ENCODE measurements at regions not wholly inside any gene's neighbourhood (a gene's known extent, or its start where the extent isn't known, plus 50 kb on each side); places are given as distances from the start of the nearest gene placed in this dataset.

GRCh38 chr10:128998101-128998805, 468.8 kb upstream of the MGMT start:
- Histone ChIP-seq H3K36me3 (ENCODE audit: control insufficient read depth, insufficient read depth, low read length) (no peaks in the 10 kb centered on the region), H3K4me3 (no peak overlapping the region), H3K4me2 (ENCODE audit: insufficient read depth, low read length) (no peak overlapping the region), H3K79me2 (ENCODE audit: control insufficient read depth, insufficient read depth, low read length) (no peaks in the 10 kb centered on the region), H3K27ac (ENCODE audit: extremely low read depth, low read depth, low read length) (no peak overlapping the region), H4K20me1 (replicated peaks; ENCODE audit: control insufficient read depth, insufficient read depth, low read length) (no peaks in the 10 kb centered on the region), H2AFZ (ENCODE audit: low read depth, low read length) (no peak overlapping the region), H3K9me3 (replicated peaks; ENCODE audit: control insufficient read depth, insufficient read depth, low read depth, low read length) (no peaks in the 10 kb centered on the region), H3K9ac (ENCODE audit: insufficient read depth in 1 of 2, low read depth in 2 of 2, low read length in 2 of 2) (no peak overlapping the region), H3K9me1 (ENCODE audit: control insufficient read depth, insufficient read depth, low read length) (no peaks in the 10 kb centered on the region), H3K4me1 (replicated peaks in 1 of 2; ENCODE audit: control insufficient read depth in 2 of 2, insufficient read depth in 2 of 2, low read length in 2 of 2) (no peaks in the 10 kb centered on the region), H3K27me3 (ENCODE audit: control insufficient read depth in 2 of 2, insufficient read depth in 2 of 2, low read length in 2 of 2) (peaks cover 0 to 7% of the 10 kb centered on the region in 2 experiments; a peak in 2 of 5 replicates)
- CTCF ChIA-PET (ENCODE audit: low intra/inter-chr PET ratio), result no interaction called here
- DNase-seq (ENCODE audit: extremely low read depth in 1 of 4, low spot score in 3 of 4), result no peak
- intact Hi-C loops (cut with micrococcal nuclease) (no loop called here), in situ Hi-C loops (cut with MboI) (no loop called here)
- under 1% methylated on average over 9 of the region's 10 CpGs for WGBS (ENCODE audit: insufficient coverage, low coverage, missing lambda C conversion rate)
- FAIRE-seq, result no peak
- no peak for ATAC-seq
- POLR2A ChIA-PET, result interaction anchor here (0.5 kb wide), 1 partner anchor 53 kb away, joined by 4 read pairs; no protein-coding TSS in a partner anchor
- no TSS peak for BruUV-seq (replicated peaks)
- TF ChIP-seq THAP7 (CRISPR knock-in tag; IDR thresholded peaks at IDR 0.05) (no peak), GATAD2B (IDR thresholded peaks at IDR 0.05; ENCODE audit: borderline replicate concordance) (no peak), ZNF699 (CRISPR knock-in tag; IDR thresholded peaks at IDR 0.05; ENCODE audit: insufficient replicate concordance) (no peak), RB1 (IDR thresholded peaks at IDR 0.05; ENCODE audit: low read depth) (no peak), IRF2 (CRISPR knock-in tag; IDR thresholded peaks at IDR 0.05) (no peak), HIVEP1 (CRISPR knock-in tag; IDR thresholded peaks at IDR 0.05) (no peak), BRD4 (IDR thresholded peaks at IDR 0.05) (no peak), RBM17 (IDR thresholded peaks at IDR 0.05; ENCODE audit: borderline replicate concordance, low read depth, low read length) (no peak), MYC (IDR thresholded peaks at IDR 0.05; ENCODE audit: low read depth, low read length) (no peak), MYC (CRISPR knock-in tag; IDR thresholded peaks at IDR 0.05; ENCODE audit: borderline replicate concordance, low read depth) (no peak), PCBP2 (IDR thresholded peaks at IDR 0.05; ENCODE audit: low read depth, low read length, poor library complexity, severe bottlenecking) (no peak), ZNF592 (IDR thresholded peaks at IDR 0.05) (no peak), MAFG (tag; conservative IDR thresholded peaks at IDR 0.05) (no peak)

Measured in K562 (cell line).